Endodermal cell (in vitro differentiated cells): ENCODE measurements at regions not wholly inside any gene's neighbourhood (a gene's known extent, or its start where the extent isn't known, plus 50 kb on each side); places are given as distances from the start of the nearest gene placed in this dataset.

Experiments used
- DNase-seq: peaks from one replicate; pipeline ENCODE4 v3.0.0-alpha.2; 2017
- H3K27ac ChIP-seq: 2 replicates; pipeline ENCODE4 v1.5.1; 2013; ENCODE audit warnings: mild to moderate bottlenecking, low read depth, low read length, moderate library complexity
- H3K27me3 ChIP-seq: 2 replicates; pipeline ENCODE4 v1.6.1; 2013; ENCODE audit warnings: mild to moderate bottlenecking, low read length, moderate library complexity; ENCODE audit not compliant: insufficient read depth, control insufficient read depth, poor library complexity, severe bottlenecking
- H3K36me3 ChIP-seq: 2 replicates; pipeline ENCODE4 v1.7.0; 2013; ENCODE audit warnings: mild to moderate bottlenecking, low read length, moderate library complexity; ENCODE audit not compliant: control insufficient read depth, insufficient read depth
- H3K4me1 ChIP-seq: one replicate; pipeline ENCODE4 v1.7.0; 2013; ENCODE audit warnings: low read length; ENCODE audit not compliant: control insufficient read depth, insufficient read depth
- H3K4me3 ChIP-seq: 2 replicates; pipeline ENCODE4 v1.5.1; 2013; ENCODE audit warnings: mild to moderate bottlenecking, low read length, moderate library complexity
- H3K9ac ChIP-seq: 2 replicates; pipeline ENCODE4 v1.6.1; 2013; ENCODE audit warnings: mild to moderate bottlenecking, low read length, moderate library complexity; ENCODE audit not compliant: poor library complexity, severe bottlenecking; ENCODE audit errors: extremely low read depth
- H3K9me3 ChIP-seq: 2 replicates; pipeline ENCODE4 v1.6.1; 2013; ENCODE audit warnings: mild to moderate bottlenecking, low read length, moderate library complexity; ENCODE audit not compliant: control insufficient read depth
- H3K27ac Mint-ChIP-seq: 2 replicates; pipeline ENCODE4 v1.8.0; 2020; ENCODE audit warnings: mixed read lengths
- H3K27me3 Mint-ChIP-seq: 2 replicates; pipeline ENCODE4 v1.8.0; 2021; ENCODE audit warnings: mild to moderate bottlenecking, mixed read lengths; ENCODE audit not compliant: insufficient read depth
- H3K36me3 Mint-ChIP-seq: 2 replicates; pipeline ENCODE4 v1.8.0; 2020; ENCODE audit warnings: low read depth, mixed read lengths
- H3K4me1 Mint-ChIP-seq: 2 replicates; pipeline ENCODE4 v1.8.0; 2020; ENCODE audit warnings: mixed read lengths
- H3K4me3 Mint-ChIP-seq: 2 replicates; pipeline ENCODE4 v1.8.0; 2020; ENCODE audit warnings: mild to moderate bottlenecking, moderate library complexity, mixed read lengths
- H3K9me3 Mint-ChIP-seq: 2 replicates; pipeline ENCODE4 v1.8.0; 2020; ENCODE audit warnings: mild to moderate bottlenecking, mixed read lengths
- whole genome bisulfite sequencing, 2 experiments: methylation state at CpG; one replicate each; pipeline versions ENCODE4 v1.1.5 to v1.1.7; 2013; ENCODE audit warnings: missing lambda C conversion rate in 2 of 2, mixed read lengths in 1 of 2; ENCODE audit not compliant: insufficient coverage in 1 of 2, insufficient read length in 1 of 2; 5-methylcytosine and 5-hydroxymethylcytosine counted together
- TF ChIP-seq, protein P1 (sequence below): fragments of 200-600 bp; sonication (generic); conservative IDR thresholded peaks from 2 replicates; pipeline ENCODE4 v1.5.0; 2021; ENCODE audit warnings: antibody characterized with exemption, mild to moderate bottlenecking

GRCh38 chr10:128950916-128951275 lies 516.1 kb upstream of the MGMT start:
- Histone ChIP-seq H3K9me3 (no peaks in the 10 kb centered on the region), H3K4me3 (no peak overlapping the region), H3K27ac (no peak overlapping the region), H3K36me3 (no peaks in the 10 kb centered on the region), H3K4me1 (no peaks in the 10 kb centered on the region), H3K27me3 (no peaks in the 10 kb centered on the region), H3K9ac (no peak overlapping the region)
- Mint-ChIP-seq H3K36me3 (no peaks in the 10 kb centered on the region), H3K9me3 (peaks cover 7% of the 10 kb centered on the region), H3K27me3 (no peaks in the 10 kb centered on the region), H3K4me1 (no peaks in the 10 kb centered on the region), H3K4me3 (no peak overlapping the region), H3K27ac (no peak overlapping the region)
- TF ChIP-seq, protein P1, sequence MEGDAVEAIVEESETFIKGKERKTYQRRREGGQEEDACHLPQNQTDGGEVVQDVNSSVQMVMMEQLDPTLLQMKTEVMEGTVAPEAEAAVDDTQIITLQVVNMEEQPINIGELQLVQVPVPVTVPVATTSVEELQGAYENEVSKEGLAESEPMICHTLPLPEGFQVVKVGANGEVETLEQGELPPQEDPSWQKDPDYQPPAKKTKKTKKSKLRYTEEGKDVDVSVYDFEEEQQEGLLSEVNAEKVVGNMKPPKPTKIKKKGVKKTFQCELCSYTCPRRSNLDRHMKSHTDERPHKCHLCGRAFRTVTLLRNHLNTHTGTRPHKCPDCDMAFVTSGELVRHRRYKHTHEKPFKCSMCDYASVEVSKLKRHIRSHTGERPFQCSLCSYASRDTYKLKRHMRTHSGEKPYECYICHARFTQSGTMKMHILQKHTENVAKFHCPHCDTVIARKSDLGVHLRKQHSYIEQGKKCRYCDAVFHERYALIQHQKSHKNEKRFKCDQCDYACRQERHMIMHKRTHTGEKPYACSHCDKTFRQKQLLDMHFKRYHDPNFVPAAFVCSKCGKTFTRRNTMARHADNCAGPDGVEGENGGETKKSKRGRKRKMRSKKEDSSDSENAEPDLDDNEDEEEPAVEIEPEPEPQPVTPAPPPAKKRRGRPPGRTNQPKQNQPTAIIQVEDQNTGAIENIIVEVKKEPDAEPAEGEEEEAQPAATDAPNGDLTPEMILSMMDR: no peak
- no peak for DNase-seq
- 86 to 100% methylated on average over 4 of the region's 4 CpGs for WGBS, 2 experiments

DNA sequence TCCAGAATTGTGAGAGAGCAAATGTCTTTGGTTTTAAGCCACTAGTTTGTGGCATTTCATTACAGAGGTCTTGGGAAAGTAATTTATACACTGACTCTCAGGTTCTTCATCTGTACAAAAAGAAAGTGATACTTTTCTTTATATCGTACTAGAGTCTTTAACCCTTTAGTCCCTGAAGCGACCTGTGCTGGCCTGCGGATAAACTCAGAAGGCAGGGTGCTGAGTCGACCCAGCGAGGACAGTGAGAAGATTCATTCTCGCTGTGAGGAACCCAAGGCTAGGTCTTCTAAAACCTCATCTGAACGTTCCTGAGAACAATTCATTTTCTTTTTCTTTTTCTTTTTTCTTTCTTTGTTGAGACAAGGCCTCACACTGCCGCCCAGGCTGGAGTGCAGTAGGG lies 514.2 kb upstream of the MGMT start:
- no peak overlapping the region for H3K9ac ChIP-seq
- no peak overlapping the region for H3K27ac ChIP-seq
- H3K4me1 ChIP-seq: no peaks in the 10 kb centered on the region
- 79 to 83% methylated on average over 7 to 8 of the region's 8 CpGs for WGBS, 2 experiments
- no peak overlapping the region for H3K27ac Mint-ChIP-seq
- no peaks in the 10 kb centered on the region for H3K9me3 Mint-ChIP-seq
- no peaks in the 10 kb centered on the region for H3K27me3 ChIP-seq
- H3K27me3 Mint-ChIP-seq: no peaks in the 10 kb centered on the region
- no peaks in the 10 kb centered on the region for H3K4me1 Mint-ChIP-seq
- TF ChIP-seq, protein P1: no peak
- no peaks in the 10 kb centered on the region for H3K9me3 ChIP-seq
- no peak overlapping the region for H3K4me3 ChIP-seq
- no peaks in the 10 kb centered on the region for H3K36me3 Mint-ChIP-seq
- no peak for DNase-seq
- H3K36me3 ChIP-seq: no peaks in the 10 kb centered on the region
- H3K4me3 Mint-ChIP-seq: no peak overlapping the region

DNA sequence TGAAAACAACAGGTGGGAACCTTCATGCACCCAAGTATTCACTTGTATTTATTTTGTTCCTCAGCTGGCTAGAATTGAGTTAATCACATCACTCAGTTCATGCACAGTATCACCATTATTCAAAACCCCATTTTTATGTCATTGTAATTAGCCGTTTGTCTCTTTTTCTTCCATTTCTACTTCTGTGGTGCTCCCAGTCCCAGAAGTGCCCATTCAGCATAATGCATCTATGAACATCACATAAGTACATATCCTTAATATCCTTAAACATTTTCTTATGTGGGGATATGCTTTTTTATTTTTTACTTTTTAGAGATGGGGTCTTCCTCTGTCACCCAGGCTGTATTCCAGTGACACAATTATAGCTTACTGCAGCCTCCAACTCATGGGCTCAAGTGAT lies 510.9 kb upstream of the MGMT start:
- Mint-ChIP-seq H3K9me3 (no peaks in the 10 kb centered on the region), H3K4me1 (no peaks in the 10 kb centered on the region), H3K27me3 (no peaks in the 10 kb centered on the region), H3K4me3 (no peak overlapping the region), H3K36me3 (no peaks in the 10 kb centered on the region), H3K27ac (no peak overlapping the region)
- Histone ChIP-seq H3K9ac (no peak overlapping the region), H3K4me3 (no peak overlapping the region), H3K9me3 (no peaks in the 10 kb centered on the region), H3K36me3 (no peaks in the 10 kb centered on the region), H3K27me3 (no peaks in the 10 kb centered on the region), H3K4me1 (no peaks in the 10 kb centered on the region), H3K27ac (no peak overlapping the region)
- no peak for DNase-seq
- 87% methylated on average over 1 of the region's 1 CpG; no CpG with 5 or more reads in 1 of the 2 experiments for WGBS, 2 experiments
- TF ChIP-seq, protein P1: no peak
